RWPE2 (cell line): ENCODE measurements at regions not wholly inside any gene's neighbourhood (a gene's known extent, or its start where the extent isn't known, plus 50 kb on each side); places are given as distances from the start of the nearest gene placed in this dataset.

ENCODE experiments used
- ATAC-seq: fragments of 200-7000 bp; cut with Tn5 transposase; 3 replicates; pipeline ENCODE4 v1.9.1; 2021; ENCODE audit warnings: low read depth
- DNase-seq: peaks from one replicate; pipeline ENCODE4 v3.0.0-alpha.2; 2020; ENCODE audit warnings: low spot score
- H3K27ac ChIP-seq: fragments of 450-650 bp; 2 replicates; pipeline ENCODE4 v1.5.1; 2017; ENCODE audit warnings: mild to moderate bottlenecking; ENCODE audit not compliant: poor library complexity, severe bottlenecking
- H3K27me3 ChIP-seq: fragments of 250-450 bp; sonication (Bioruptor Pico); 2 replicates; pipeline ENCODE4 v1.5.1; 2021; ENCODE audit warnings: mild to moderate bottlenecking, moderate library complexity; ENCODE audit not compliant: insufficient read depth, poor library complexity, severe bottlenecking
- H3K36me3 ChIP-seq: fragments of 250-450 bp; sonication (Bioruptor Pico); 2 replicates; pipeline ENCODE4 v1.5.1; 2020; ENCODE audit warnings: low read depth, mild to moderate bottlenecking, moderate library complexity
- H3K4me1 ChIP-seq: fragments of 250-450 bp; sonication (Bioruptor Pico); 2 replicates; pipeline ENCODE4 v1.5.1; 2021; ENCODE audit warnings: mild to moderate bottlenecking, moderate library complexity; ENCODE audit not compliant: insufficient read depth, poor library complexity, severe bottlenecking
- H3K4me3 ChIP-seq: fragments of 250-450 bp; sonication (Bioruptor Pico); 2 replicates; pipeline ENCODE4 v1.5.1; 2021; ENCODE audit warnings: mild to moderate bottlenecking, moderate library complexity; ENCODE audit not compliant: severe bottlenecking
- H3K9me3 ChIP-seq: fragments of 250-450 bp; sonication (Bioruptor Pico); 2 replicates; pipeline ENCODE4 v1.5.1; 2021; ENCODE audit warnings: mild to moderate bottlenecking, moderate library complexity; ENCODE audit not compliant: severe bottlenecking
- TF ChIP-seq, protein P1 (sequence below): fragments of 450-650 bp; IDR thresholded peaks from one replicate; pipeline ENCODE4 v1.5.1; 2017; ENCODE audit warnings: mild to moderate bottlenecking, moderate library complexity; ENCODE audit not compliant: poor library complexity, severe bottlenecking

DNA sequence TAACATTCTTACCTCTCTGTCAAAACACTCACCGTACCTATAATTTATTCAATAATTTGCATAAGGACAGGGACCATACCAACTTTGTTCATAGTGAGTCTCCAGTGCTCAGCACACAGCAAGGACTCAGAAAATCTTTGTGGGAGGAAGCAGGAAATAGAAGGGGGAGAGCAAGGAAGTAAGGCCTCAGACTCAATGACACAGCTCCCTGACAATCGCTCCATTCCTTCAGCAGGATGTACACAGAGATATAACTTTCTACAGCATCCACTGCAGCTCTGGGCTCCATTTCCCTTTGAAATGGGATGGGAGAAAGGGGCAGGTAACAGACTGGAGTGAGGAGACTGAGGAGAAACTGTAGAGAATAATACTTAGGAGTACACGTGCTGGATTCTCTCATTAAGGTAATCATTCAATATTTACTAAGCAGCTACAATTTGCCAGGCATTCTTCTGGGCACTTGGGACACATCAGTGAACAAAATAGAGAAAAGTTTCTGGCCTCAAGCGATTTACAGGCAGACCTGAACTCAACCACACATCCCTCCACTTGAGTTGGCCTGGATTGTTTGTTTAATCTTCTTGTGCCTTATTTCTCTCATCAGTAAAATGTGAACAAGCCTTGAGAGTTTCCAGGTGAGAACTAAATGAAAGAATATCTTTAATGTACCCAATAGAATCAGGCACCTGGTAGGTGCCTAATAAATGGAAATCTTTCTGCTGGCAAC lies 330.3 kb upstream of the THBS1 start:
- peak overlapping the region; percentile 29 for H3K27ac ChIP-seq
- no peak for DNase-seq
- TF ChIP-seq, protein P1, sequence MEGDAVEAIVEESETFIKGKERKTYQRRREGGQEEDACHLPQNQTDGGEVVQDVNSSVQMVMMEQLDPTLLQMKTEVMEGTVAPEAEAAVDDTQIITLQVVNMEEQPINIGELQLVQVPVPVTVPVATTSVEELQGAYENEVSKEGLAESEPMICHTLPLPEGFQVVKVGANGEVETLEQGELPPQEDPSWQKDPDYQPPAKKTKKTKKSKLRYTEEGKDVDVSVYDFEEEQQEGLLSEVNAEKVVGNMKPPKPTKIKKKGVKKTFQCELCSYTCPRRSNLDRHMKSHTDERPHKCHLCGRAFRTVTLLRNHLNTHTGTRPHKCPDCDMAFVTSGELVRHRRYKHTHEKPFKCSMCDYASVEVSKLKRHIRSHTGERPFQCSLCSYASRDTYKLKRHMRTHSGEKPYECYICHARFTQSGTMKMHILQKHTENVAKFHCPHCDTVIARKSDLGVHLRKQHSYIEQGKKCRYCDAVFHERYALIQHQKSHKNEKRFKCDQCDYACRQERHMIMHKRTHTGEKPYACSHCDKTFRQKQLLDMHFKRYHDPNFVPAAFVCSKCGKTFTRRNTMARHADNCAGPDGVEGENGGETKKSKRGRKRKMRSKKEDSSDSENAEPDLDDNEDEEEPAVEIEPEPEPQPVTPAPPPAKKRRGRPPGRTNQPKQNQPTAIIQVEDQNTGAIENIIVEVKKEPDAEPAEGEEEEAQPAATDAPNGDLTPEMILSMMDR, result no peak
- H3K27me3 ChIP-seq, result no peaks in the 10 kb centered on the region
- H3K4me1 ChIP-seq, result peaks cover 13% of the 10 kb centered on the region
- ATAC-seq, result no peak
- H3K4me3 ChIP-seq, result no peak overlapping the region
- H3K9me3 ChIP-seq, result no peaks in the 10 kb centered on the region
- H3K36me3 ChIP-seq, result no peaks in the 10 kb centered on the region

DNA sequence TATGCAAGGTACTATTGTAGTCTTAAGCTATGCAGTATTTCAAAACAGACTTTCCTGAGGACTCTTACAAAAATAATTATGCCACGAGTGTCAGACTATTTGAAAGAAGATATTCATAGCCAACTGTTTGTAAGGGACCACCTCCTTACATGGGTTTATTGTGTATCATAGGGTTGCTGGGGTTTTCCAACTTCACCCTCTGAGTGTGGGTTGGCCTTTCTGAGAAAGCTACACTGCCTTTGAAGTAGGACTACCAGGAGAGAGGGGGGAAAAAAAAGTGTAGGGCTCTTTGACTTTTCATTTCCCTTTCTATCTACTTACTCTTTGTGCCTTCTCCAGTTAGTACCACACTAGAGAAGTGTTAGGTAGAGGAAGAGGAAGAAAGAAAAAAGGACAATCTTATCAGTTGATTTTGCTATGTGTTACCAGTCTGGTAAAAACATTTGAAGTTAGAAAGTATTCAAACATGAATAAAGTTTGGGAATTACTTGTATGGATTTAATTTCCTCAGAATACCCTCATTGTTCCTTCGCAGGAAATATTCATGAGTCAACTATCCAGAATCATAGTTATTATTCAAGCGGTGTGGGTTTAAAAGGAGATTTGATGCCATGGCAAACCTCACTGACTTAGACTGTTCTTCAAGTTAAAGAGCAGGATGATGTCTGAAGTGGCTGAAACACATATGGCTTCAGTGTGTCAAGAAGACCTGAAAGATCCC lies 329.3 kb upstream of the THBS1 start:
- H3K4me1 ChIP-seq, result peaks cover 13% of the 10 kb centered on the region
- TF ChIP-seq, protein P1, result no peak
- DNase-seq (no peak), ATAC-seq (no peak)
- H3K4me3 ChIP-seq, result no peak overlapping the region
- H3K27me3 ChIP-seq, result no peaks in the 10 kb centered on the region
- peak overlapping the region; percentile 29 for H3K27ac ChIP-seq
- H3K36me3 ChIP-seq, result no peaks in the 10 kb centered on the region
- H3K9me3 ChIP-seq, result no peaks in the 10 kb centered on the region

DNA sequence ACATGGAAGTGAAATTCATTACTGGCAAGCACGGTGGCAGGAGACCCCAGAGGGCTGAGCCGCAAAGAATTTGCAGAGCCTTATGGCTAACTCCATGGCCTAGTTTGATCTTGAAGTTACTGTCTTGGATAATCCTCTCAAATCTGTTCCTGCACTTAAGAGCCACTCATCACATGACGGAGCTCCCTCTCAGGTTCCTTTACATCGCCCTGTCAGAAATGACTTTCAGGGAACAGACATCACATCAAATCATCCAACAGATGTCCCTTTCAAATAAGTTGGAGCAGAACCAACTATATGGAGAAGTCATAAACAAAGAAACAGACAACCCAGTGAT lies 328.8 kb upstream of the THBS1 start:
- DNase-seq (no peak), ATAC-seq (no peak)
- TF ChIP-seq, protein P1, result no peak
- peaks cover 13% of the 10 kb centered on the region for H3K4me1 ChIP-seq
- H3K4me3 ChIP-seq, result no peak overlapping the region
- H3K27me3 ChIP-seq, result no peaks in the 10 kb centered on the region
- no peaks in the 10 kb centered on the region for H3K9me3 ChIP-seq
- H3K27ac ChIP-seq, result peak overlapping the region; percentile 29
- H3K36me3 ChIP-seq, result no peaks in the 10 kb centered on the region

DNA sequence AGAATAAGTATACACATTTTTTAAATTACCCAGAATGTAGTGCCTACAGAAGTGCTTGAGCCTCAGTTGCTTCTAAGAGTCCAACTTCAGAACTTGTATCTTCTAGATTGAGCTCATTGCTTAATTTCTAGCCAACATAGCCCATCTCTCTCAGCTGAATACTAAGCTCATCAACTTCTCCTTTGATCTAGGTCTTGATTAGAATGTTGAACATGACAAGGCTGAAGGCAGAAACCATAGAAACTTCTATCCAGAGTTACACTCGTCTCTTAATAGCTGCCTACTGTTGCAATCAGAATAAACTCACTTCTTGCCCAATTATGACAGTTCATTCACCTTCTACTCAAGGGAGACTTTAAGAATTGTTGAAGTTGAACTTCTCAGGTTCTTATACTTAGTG lies 327.3 kb upstream of the THBS1 start:
- Histone ChIP-seq H3K9me3 (no peaks in the 10 kb centered on the region), H3K27ac (no peak overlapping the region), H3K36me3 (no peaks in the 10 kb centered on the region), H3K4me1 (no peaks in the 10 kb centered on the region), H3K27me3 (no peaks in the 10 kb centered on the region), H3K4me3 (no peak overlapping the region)
- no peak for ATAC-seq
- DNase-seq, result no peak
- TF ChIP-seq, protein P1, result no peak

DNA sequence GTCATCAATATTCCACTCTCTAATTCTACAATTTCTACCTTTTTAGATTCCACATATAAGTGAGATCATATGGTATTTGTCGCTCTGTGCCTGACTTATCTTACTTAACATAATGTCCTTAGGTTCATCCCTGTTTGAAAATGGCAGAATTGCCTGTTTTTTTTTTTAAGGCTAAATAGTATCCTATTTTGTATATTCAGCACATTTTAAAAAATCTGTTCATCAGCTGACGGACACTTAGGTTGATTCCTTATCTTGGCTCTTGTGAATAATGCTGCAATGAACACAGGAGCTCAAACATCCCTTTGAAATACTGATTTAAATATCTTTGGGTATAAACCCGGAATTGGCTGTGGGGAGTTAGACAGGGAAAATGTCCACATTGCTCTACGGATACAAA lies 326.7 kb upstream of the THBS1 start:
- ATAC-seq (no peak), DNase-seq (no peak)
- Histone ChIP-seq H3K27me3 (no peaks in the 10 kb centered on the region), H3K36me3 (no peaks in the 10 kb centered on the region), H3K27ac (no peak overlapping the region), H3K4me1 (no peaks in the 10 kb centered on the region), H3K9me3 (no peaks in the 10 kb centered on the region), H3K4me3 (no peak overlapping the region)
- TF ChIP-seq, protein P1, result no peak
